ENCODE measurements at regions not wholly inside any gene's neighbourhood (a gene's known extent, or its start where the extent isn't known, plus 50 kb on each side); places are given as distances from the start of the nearest gene placed in this dataset.

- no peak for TF ChIP-seq POLR2A (IDR thresholded peaks at IDR 0.05)
- no peak for TF ChIP-seq CTCF (IDR thresholded peaks at IDR 0.05)
Observed at GRCh38 chr1:116824631-116825206, 70.5 kb downstream of the CD2 start.
